ENCODE measurements at regions not wholly inside any gene's neighbourhood (a gene's known extent, or its start where the extent isn't known, plus 50 kb on each side); places are given as distances from the start of the nearest gene placed in this dataset.
"Not testable (repeated sequence)": the region's sequence is repeated elsewhere in the genome, so short reads cannot be mapped to it uniquely, and the experiment has no call there.

DNA sequence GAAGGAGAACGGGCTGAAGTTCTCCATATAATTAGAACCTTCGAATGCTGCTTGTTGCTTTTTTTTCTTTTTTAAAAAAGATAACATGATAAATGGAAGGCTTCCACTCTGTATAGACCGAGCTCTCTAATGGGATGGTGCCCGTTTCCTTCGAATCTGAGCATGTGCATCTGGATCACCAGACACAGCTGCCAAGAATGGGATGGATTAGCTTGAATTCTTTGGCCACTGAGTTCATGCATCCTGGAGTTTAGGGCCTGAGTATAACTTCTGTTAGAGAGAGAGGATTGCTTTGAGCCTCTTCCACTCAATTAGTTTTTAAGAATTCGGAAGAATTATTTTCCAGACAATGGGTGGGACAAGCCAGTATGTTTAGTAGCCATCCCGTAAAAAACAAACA is 93.7 kb upstream of the GDNF start:
- DNase-seq (ENCODE audit: insufficient read length, low spot score): no peak
- FAIRE-seq: no peak

DNA sequence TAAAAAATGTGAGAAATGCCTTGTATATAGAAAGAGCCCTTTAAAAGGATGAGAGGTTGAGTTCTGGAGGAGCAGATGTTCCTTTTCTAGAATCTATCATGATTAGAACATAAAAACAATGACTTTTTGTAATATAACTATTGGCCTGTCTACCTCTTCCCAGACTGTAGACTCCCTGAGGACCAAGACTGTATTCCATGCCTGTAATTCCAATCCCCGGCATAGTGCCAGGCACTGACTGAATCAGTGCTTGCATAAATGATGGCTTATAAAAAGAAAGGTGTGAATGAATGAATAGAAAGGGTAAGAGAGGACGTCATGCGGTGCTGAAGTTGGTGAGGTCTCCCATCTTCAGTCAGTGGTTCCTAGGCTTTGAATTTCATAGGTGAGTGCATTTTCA is 92.6 kb upstream of the GDNF start:
- no peak for FAIRE-seq
- TF ChIP-seq POLR2A (IDR thresholded peaks at IDR 0.05; ENCODE audit: low read depth, low read length): no peak
- DNase-seq (ENCODE audit: insufficient read length, low spot score): no peak

More for the DNA sequence above, 93.7 kb upstream of the GDNF start:
- no peak for TF ChIP-seq POLR2A (IDR thresholded peaks at IDR 0.05; ENCODE audit: low read depth, low read length)

DNA sequence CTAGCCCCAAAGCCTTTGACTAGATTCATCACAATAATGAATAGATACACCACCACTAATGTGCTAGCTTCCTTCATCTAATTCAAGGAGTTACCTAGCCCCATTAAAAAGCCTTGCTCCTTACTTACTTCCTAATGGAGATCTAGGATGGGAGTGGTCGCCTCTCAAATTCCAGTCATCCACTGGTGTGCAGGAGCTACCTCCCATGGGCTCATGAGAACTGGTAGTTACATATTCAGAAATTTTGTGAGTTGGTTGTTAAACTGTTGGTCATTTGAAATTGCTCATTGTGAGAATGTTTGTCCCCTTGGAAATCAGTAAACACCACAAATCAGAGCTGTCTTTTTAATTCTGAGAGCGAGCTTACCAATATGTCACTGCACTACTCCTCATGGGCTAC is 91.7 kb upstream of the GDNF start:
- no peak for DNase-seq (ENCODE audit: insufficient read length, low spot score)
- TF ChIP-seq POLR2A (IDR thresholded peaks at IDR 0.05; ENCODE audit: low read depth, low read length): no peak
- FAIRE-seq: no peak

DNA sequence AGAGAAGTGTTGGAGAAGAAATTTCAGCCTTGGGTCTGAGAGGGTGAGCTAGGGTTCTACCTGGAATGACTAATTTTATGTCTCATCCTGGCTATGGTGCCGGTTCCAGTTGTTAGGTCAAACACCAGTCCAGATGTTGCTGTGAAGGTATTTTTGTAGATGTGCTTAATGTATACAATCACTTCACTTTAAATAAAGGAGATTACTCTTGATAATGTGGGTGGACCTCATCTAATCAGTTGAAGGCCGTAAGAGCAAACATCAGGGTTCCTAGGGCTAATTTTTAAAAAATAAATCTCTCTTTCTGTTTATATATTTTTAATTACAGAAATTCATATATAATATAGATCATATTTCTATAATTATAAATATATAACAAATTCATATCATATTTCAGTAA is 90.5 kb upstream of the GDNF start:
- TF ChIP-seq POLR2A (IDR thresholded peaks at IDR 0.05; ENCODE audit: low read depth, low read length): no peak
- DNase-seq (ENCODE audit: insufficient read length, low spot score) (no peak), FAIRE-seq (no peak)

DNA sequence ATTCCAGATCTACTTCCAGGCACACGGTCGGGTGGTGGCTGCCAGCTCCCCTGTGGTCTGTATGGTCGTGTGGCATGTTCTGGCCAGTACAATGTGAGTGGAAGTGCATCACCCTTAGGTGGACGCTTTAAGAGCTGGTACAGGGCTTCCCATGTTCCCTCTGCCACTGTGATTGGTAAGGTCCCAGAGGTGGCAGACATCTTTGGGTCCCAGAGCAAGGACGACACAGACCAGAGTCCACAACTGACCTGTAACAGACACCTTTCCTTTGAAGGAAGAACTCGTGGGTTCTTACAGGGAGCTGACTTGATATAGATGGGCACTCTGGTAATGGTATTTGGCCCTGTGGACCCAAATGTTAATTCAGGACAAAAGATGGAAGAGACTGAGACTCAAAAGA is 90.0 kb upstream of the GDNF start:
- DNase-seq (ENCODE audit: insufficient read length, low spot score): no peak
- FAIRE-seq: no peak
- TF ChIP-seq POLR2A (IDR thresholded peaks at IDR 0.05; ENCODE audit: low read depth, low read length): no peak

DNA sequence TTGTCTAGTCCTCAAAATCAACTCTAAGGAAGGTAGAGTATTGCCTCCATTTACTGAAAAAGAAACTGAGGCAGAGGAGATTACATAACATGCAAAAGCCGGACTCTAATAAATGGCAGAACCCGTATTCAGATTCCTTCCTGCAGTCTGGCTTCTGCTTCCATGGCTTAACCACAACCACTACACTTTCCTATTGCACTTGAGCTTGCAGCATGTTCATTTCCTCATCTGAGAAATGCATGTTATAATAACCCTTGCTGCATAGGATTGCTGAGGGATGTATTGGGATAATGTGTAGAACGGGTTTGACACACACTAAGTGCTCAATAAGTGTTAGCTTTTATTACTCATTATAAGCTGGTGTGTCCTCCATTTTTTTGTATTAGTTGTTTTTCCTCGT is 87.9 kb upstream of the GDNF start:
- DNase-seq (ENCODE audit: insufficient read length, low spot score): not testable (repeated sequence)
- FAIRE-seq: peak; percentile 36

DNA sequence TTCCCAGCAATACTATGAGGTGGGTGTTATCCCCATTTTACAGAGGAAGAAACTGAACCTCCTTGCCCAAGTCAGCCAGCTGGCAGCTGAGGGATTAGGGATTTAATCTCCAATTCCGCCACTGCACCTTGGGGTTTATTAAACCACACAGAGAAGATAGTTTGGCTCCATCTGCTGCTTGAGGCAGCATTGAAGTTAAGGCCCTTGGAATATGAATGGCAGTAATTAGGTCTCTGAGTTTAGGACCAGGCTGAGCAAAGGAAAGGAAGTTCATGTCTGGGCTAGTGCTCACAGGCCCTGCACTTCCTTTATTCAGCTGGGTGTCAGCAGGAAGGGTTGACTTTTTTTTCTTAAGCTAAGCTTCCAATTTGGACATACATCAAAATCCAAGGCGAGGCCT is 86.9 kb upstream of the GDNF start:
- no peak for TF ChIP-seq POLR2A (IDR thresholded peaks at IDR 0.05; ENCODE audit: low read depth, low read length)
- DNase-seq (ENCODE audit: insufficient read length, low spot score) (no peak), FAIRE-seq (no peak)

DNA sequence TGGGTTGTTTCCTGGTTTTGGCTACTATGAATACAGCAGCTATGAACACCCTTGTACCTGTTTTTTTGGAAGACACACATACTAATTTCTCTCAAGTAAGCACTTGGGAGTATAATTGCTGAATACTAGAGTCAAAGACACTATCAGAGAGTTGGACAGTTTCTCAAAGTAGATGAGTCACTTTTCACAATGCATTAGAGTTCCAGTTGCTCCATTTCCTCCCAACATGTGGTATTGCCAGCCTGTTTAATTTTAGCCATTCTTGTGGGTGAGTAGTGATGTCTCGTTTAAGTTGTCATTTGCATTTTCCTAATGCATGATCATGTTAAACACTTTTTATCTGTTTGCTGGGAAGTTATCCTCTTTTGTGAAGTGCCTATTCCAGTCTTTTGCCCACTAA is 81.6 kb upstream of the GDNF start:
- no peak for FAIRE-seq
- no peak for DNase-seq (ENCODE audit: insufficient read length, low spot score)
- no peak for TF ChIP-seq POLR2A (IDR thresholded peaks at IDR 0.05; ENCODE audit: low read depth, low read length)

DNA sequence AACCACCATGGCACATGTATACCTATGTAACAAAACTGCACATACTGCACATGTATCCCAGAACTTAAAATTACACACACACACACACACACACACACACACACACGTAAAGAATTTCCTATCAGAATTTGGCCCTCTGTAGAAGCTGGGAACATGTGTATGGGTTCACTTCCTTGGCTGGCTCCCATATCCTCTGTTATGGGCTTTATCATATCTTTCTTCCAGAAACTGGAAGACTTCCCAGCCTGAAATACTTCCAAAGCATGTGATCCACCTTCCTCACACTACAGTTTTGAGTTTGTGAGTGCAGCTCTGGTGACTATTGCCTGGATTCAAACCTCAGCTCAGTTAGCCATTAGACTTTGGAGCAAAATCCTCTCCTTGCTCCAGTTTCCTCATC is 78.6 kb upstream of the GDNF start:
- no peak for TF ChIP-seq POLR2A (IDR thresholded peaks at IDR 0.05; ENCODE audit: low read depth, low read length)
- FAIRE-seq (no peak), DNase-seq (ENCODE audit: insufficient read length, low spot score) (no peak)

DNA sequence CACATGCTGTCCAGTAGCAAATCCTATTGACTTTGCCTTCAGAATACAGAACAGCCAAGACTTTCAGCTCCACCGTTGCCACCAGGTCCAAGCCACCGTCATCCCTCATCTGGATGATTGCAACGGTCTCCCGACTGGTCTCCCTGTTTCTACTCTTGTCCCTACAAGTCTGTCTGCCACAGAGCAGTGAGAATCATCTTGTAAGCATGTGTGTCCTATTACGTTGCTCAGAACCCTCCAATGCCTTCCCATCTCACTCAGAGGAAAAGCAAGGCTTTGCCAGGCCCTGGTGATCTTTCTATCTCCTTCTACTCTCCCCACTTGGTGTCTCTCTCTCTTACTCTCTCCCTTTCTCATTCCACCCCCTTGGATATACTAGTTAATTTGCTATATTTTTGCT is 76.7 kb upstream of the GDNF start:
- DNase-seq (ENCODE audit: insufficient read length, low spot score): no peak
- no peak for TF ChIP-seq POLR2A (IDR thresholded peaks at IDR 0.05; ENCODE audit: low read depth, low read length)
- FAIRE-seq: no peak

DNA sequence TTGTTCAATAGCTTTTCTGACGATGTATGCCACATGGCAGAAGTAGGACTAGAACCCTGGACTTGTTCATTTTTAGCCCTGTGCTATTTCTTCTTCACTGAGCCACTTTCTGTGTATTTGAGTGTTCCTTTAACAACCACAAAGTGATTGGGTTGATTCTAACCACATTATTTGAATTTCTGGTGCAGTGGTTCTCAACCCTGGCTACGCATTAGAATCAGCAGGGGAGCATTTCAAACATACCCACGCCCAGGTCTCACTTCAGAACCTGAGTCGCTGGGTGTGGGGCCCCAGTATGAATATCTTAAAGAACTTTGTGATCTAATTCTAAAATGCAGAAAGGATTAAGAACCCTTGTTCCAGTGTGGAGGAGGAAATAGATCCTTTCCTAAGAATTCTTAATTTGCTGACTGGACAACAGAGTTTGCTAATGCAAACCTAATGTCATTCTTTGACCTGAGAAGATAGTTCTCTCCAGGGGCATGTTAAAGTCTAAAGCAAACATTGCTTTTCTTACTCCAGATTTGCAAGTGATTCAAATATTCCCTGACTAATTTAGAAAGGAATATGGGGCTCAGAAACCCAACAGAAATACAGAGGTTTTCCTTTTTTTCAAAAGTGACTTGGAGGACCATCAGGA is 75.4 kb upstream of the GDNF start:
- no peak for DNase-seq (ENCODE audit: insufficient read length, low spot score)
- no peak for FAIRE-seq

DNA sequence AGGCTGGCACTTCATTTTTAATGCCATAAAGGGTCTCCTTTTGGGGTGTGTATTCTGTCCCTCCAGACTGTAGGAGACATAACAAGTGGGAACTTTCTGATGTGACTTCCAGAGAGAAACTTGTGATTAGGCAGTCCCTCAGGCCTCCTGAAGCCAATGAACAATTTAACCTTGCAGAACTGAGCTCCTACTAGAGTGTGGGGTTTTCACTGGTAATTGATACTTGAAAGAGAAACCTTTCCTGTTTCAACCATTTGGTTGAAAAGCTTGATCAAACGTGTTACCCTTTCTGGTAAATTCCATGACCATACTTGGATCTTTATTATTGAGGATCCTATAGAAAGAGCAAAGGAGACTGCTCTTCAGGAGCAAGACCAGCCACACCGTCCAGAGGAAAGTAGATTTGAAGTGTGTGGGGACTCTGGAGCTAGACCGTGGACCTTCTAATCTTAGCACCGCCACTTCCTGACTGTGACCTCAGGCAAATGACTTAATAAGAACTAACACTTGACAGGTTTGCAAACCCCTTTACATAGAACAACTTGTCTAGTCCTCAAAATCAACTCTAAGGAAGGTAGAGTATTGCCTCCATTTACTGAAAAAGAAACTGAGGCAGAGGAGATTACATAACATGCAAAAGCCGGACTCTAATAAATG is 69.9 kb upstream of the GDNF start:
- FAIRE-seq: peak; percentile 52
- DNase-seq (ENCODE audit: insufficient read length, low spot score): not testable (repeated sequence)

More for the DNA sequence above, 75.4 kb upstream of the GDNF start:
- TF ChIP-seq POLR2A (IDR thresholded peaks at IDR 0.05; ENCODE audit: low read depth, low read length): no peak

DNA sequence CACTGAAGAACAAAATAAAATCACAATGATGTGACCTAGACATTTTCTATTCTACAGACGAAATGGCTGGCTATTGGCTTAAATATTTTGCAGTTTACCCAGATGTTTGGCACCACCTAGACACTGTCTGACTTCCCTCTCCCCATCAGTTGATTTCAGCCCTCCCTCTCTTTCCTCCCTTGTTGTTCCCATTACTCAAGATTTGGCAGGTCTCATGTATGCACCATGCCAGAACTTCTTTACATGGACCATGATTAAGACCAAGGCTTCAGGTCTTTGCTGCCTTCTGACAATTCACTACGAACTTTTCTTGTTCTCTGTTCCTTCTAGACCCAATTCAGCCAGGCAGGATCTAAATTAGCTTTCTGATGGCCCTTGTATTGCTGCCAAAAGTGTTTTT is 66.6 kb upstream of the GDNF start:
- no peak for FAIRE-seq
- TF ChIP-seq POLR2A (IDR thresholded peaks at IDR 0.05; ENCODE audit: low read depth, low read length): no peak
- no peak for DNase-seq (ENCODE audit: insufficient read length, low spot score)

DNA sequence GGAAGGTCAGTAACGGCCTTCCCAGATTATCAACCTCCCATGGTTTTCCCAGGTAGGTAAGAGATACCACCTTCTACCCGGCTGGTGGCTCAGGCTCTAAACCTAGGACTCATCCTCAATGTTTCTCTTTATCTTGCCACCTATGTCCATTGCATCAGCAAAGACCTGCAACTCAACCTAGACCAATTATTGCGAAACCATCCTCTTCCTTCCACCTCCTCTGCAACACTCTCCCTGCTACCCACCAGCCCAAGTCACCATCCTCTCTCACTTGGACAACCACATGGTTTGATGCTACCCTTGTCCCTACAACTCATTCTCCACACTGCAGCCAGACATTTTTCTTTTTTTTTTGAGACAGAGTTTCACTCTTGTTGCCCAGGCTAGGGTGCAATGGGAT is 65.4 kb upstream of the GDNF start:
- no peak for FAIRE-seq
- DNase-seq (ENCODE audit: insufficient read length, low spot score): no peak
- no peak for TF ChIP-seq POLR2A (IDR thresholded peaks at IDR 0.05; ENCODE audit: low read depth, low read length)

DNA sequence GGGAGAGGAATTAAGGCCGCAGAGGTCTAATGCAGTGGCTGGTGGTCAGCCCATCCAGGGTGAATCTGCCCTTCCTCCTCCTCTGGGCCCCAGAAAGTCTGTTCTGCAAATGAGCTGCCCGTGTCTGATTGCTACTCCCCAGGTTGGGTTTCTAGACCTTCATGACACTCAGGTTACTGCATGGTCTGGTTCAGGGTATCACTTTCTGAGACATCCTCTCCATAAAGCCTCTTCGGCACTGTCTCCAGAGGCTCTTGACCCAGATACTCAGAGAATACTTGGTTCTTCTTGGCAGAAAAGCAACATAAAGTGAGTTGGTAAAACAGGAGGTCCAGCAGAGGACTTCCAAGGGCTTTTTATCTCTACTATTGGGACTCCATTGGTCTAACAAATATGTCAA is 62.5 kb upstream of the GDNF start:
- DNase-seq (ENCODE audit: insufficient read length, low spot score) (no peak), FAIRE-seq (no peak)

DNA sequence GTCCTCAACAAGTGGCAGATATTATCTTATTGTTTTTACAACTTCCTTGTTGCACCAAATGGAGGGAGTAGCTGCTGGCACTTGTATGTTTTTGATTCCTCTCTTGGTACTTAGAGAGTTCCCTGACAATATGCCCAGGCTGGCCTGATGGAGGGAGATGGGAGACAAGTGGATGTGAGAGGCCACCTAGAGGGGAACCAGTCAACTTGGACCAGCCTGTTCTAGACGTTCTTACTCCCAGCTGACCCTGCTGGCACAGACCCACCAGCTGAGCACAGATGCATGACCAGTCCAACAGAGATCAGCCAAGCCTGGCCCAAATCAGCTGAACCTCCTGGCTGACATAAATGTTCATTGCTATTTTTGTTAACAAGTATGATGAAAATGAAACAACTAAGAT is 60.9 kb upstream of the GDNF start:
- TF ChIP-seq POLR2A (IDR thresholded peaks at IDR 0.05; ENCODE audit: low read depth, low read length): no peak
- DNase-seq (ENCODE audit: insufficient read length, low spot score): peak; percentile 25
- peak; percentile 38 for FAIRE-seq

More for the DNA sequence above, 62.5 kb upstream of the GDNF start:
- no peak for TF ChIP-seq POLR2A (IDR thresholded peaks at IDR 0.05; ENCODE audit: low read depth, low read length)
